ENCODE measurements at regions not wholly inside any gene's neighbourhood (a gene's known extent, or its start where the extent isn't known, plus 50 kb on each side); places are given as distances from the start of the nearest gene placed in this dataset.

DNA sequence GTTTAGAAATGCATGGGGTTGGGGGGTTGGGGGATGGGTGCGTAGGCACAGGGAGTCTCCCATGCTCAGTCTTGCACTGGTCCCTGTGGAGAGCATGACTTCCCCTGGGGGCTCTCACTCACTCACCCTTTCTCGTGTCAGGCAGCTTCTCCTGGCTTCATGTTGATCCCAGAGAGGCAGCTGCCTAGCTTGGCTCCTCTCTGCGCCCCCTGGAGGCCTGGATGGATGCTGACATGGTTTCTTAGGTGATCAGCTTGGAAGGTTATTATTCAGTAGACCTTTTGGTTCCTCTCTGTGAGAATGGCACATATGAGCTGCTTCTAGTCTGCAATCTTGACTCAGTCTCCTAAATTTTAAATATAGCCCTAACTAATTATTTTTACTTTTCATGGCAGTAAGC lies 109.3 kb upstream of the FAM83B start:
- Mint-ChIP-seq H3K36me3 (ENCODE audit: low read depth) (no peaks in the 10 kb centered on the region), H3K27me3 (ENCODE audit: low read depth, poor library complexity) (no peaks in the 10 kb centered on the region), H3K4me3 (no peak overlapping the region)

DNA sequence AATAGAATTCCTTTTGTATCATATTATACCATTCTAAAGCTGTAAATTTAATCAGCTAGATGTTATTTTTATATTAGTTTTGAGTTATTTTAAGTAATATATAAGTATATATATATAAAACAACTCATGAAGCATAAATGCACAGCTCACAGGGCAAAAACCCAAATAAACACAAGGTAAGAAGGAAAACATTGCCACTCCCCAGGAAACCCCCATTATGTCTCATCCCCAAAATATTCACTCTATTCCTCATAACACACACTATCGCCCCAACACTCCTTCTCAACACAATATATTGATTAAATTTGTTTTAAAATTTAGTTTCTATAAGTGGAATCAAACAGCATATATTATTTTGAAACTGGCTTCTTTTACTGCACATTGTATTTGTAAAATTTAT lies 98.6 kb upstream of the FAM83B start:
- no peak for TF ChIP-seq CTCF (IDR thresholded peaks at IDR 0.05)
- no peak overlapping the region for H3K4me3 Mint-ChIP-seq
- peaks cover 12% of the 10 kb centered on the region for H3K9me3 Mint-ChIP-seq
- no peak overlapping the region for H3K27ac Mint-ChIP-seq
- peaks cover 3% of the 10 kb centered on the region for H3K27me3 Mint-ChIP-seq (ENCODE audit: low read depth, poor library complexity)
- no peaks in the 10 kb centered on the region for H3K36me3 Mint-ChIP-seq (ENCODE audit: low read depth)
- H3K4me1 Mint-ChIP-seq: no peaks in the 10 kb centered on the region
- no peak for DNase-seq

More for the DNA sequence above, 109.3 kb upstream of the FAM83B start:
- DNase-seq: peak; percentile 23
- H3K4me1 Mint-ChIP-seq: no peaks in the 10 kb centered on the region
- H3K9me3 Mint-ChIP-seq: peaks cover 20% of the 10 kb centered on the region
- no peak for TF ChIP-seq CTCF (IDR thresholded peaks at IDR 0.05)
- peak overlapping the region; percentile 20 for H3K27ac Mint-ChIP-seq

DNA sequence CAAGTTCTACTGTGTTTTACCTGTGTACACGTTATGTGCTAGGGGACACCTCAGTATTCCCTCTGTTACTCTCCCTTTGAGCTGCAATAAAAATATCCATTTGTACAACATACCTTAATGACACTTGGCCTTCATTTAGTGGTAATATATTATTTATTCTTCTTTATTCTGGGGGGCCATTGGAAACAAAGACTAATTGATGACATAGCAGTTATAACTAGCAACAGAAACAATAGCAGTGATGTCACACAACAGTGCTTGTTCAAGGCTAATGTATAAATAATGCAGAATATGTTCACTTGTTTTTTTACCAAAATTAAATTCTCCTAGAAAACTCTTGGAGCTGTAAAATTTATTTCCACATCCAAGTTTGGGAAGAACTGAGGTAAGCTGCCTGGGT lies 92.2 kb upstream of the FAM83B start:
- Mint-ChIP-seq H3K27ac (no peak overlapping the region), H3K4me3 (no peak overlapping the region), H3K36me3 (ENCODE audit: low read depth) (no peaks in the 10 kb centered on the region), H3K9me3 (no peaks in the 10 kb centered on the region), H3K4me1 (no peaks in the 10 kb centered on the region), H3K27me3 (ENCODE audit: low read depth, poor library complexity) (no peaks in the 10 kb centered on the region)
- no peak for DNase-seq
- no peak for TF ChIP-seq CTCF (IDR thresholded peaks at IDR 0.05)

DNA sequence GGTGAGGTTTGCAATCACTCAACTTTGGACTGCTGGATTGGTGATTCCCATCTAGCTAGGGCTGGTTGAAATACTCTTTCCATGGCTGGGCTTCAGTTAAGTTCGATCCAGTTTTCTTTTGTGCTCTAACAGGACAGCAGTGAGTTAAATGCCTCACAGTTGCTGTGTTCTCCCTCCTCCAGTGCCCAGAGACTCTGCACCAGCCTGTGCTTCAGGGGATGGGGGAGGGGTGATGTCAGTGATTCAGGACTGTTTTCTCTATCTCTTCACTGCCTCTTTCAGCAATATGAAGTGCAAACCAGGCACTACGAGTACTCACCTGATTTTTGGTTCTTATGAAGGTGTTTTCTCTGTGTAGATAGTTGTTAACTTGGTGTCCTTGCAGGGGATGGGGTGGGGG lies 88.2 kb upstream of the FAM83B start:
- no peaks in the 10 kb centered on the region for H3K9me3 Mint-ChIP-seq
- H3K4me1 Mint-ChIP-seq: no peaks in the 10 kb centered on the region
- H3K36me3 Mint-ChIP-seq (ENCODE audit: low read depth): no peaks in the 10 kb centered on the region
- TF ChIP-seq CTCF (IDR thresholded peaks at IDR 0.05): no peak
- no peaks in the 10 kb centered on the region for H3K27me3 Mint-ChIP-seq (ENCODE audit: low read depth, poor library complexity)
- DNase-seq: no peak
- no peak overlapping the region for H3K27ac Mint-ChIP-seq
- H3K4me3 Mint-ChIP-seq: no peak overlapping the region

DNA sequence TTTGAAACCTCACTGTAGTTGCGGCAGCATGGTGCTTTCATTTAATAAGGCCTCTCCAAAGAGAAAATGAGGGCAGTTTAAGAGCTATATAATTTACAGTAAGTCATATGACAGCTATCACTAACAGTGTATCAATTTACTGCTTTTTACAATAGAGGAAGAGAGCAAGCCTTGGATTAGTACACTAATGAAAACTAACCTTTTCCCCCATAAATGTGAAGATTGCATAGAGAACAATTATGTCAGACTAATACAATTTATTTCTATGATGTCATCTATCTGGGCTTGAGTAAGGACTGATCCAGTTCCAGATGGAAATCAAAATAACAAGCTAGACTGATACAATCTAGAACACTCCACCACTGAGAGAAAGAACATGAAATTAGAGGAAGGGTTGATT lies 78.1 kb upstream of the FAM83B start:
- no peak overlapping the region for H3K27ac Mint-ChIP-seq
- TF ChIP-seq CTCF (IDR thresholded peaks at IDR 0.05): no peak
- H3K9me3 Mint-ChIP-seq: no peaks in the 10 kb centered on the region
- H3K4me3 Mint-ChIP-seq: no peak overlapping the region
- no peak for DNase-seq
- no peaks in the 10 kb centered on the region for H3K27me3 Mint-ChIP-seq (ENCODE audit: low read depth, poor library complexity)
- no peaks in the 10 kb centered on the region for H3K36me3 Mint-ChIP-seq (ENCODE audit: low read depth)
- H3K4me1 Mint-ChIP-seq: no peaks in the 10 kb centered on the region

GRCh38 chr6:54770328-54770727 lies 76.2 kb upstream of the FAM83B start:
- H3K9me3 Mint-ChIP-seq: no peaks in the 10 kb centered on the region
- TF ChIP-seq CTCF (IDR thresholded peaks at IDR 0.05): no peak
- no peaks in the 10 kb centered on the region for H3K27me3 Mint-ChIP-seq (ENCODE audit: low read depth, poor library complexity)
- H3K4me3 Mint-ChIP-seq: no peak overlapping the region
- H3K36me3 Mint-ChIP-seq (ENCODE audit: low read depth): no peaks in the 10 kb centered on the region
- H3K4me1 Mint-ChIP-seq: no peaks in the 10 kb centered on the region
- H3K27ac Mint-ChIP-seq: no peak overlapping the region
- DNase-seq: no peak

Measured in nephron progenitor cell (in vitro differentiated cells).